OCI-LY7 (cell line): ENCODE measurements at regions not wholly inside any gene's neighbourhood (a gene's known extent, or its start where the extent isn't known, plus 50 kb on each side); places are given as distances from the start of the nearest gene placed in this dataset.

Source experiments
- EZH2phosphoT487 ChIP-seq: fragments of 200-600 bp; sonication (generic); IDR thresholded peaks from 2 replicates; pipeline ENCODE4 v1.6.1; 2018; ENCODE audit warnings: low read depth, borderline replicate concordance, mild to moderate bottlenecking, mixed run types, antibody characterized with exemption, low read length, moderate library complexity, mixed read lengths
- TF ChIP-seq, protein P1 (sequence below): fragments of 200-600 bp; sonication (generic); conservative IDR thresholded peaks from 2 replicates; pipeline ENCODE4 v1.5.1; 2014; ENCODE audit warnings: mild to moderate bottlenecking, antibody characterized with exemption, low read length, moderate library complexity, mixed read lengths

GRCh38 chr4:132101526-132101925 is 1047.6 kb upstream of the PCDH10 start:
- TF ChIP-seq, protein P1, sequence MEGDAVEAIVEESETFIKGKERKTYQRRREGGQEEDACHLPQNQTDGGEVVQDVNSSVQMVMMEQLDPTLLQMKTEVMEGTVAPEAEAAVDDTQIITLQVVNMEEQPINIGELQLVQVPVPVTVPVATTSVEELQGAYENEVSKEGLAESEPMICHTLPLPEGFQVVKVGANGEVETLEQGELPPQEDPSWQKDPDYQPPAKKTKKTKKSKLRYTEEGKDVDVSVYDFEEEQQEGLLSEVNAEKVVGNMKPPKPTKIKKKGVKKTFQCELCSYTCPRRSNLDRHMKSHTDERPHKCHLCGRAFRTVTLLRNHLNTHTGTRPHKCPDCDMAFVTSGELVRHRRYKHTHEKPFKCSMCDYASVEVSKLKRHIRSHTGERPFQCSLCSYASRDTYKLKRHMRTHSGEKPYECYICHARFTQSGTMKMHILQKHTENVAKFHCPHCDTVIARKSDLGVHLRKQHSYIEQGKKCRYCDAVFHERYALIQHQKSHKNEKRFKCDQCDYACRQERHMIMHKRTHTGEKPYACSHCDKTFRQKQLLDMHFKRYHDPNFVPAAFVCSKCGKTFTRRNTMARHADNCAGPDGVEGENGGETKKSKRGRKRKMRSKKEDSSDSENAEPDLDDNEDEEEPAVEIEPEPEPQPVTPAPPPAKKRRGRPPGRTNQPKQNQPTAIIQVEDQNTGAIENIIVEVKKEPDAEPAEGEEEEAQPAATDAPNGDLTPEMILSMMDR: no peak
- TF ChIP-seq EZH2phosphoT487: no peak
